ENCODE measurements at regions not wholly inside any gene's neighbourhood (a gene's known extent, or its start where the extent isn't known, plus 50 kb on each side); places are given as distances from the start of the nearest gene placed in this dataset.

- TF ChIP-seq CTCF (IDR thresholded peaks at IDR 0.05) (no peak), POLR2A (IDR thresholded peaks at IDR 0.05) (no peak)
Measured at GRCh38 chr10:53687800-53688199, 915.2 kb upstream of the MBL2 start.

Measured in thyroid gland (tissue), 4 donors.